HFF-Myc (cell line): ENCODE measurements at regions not wholly inside any gene's neighbourhood (a gene's known extent, or its start where the extent isn't known, plus 50 kb on each side); places are given as distances from the start of the nearest gene placed in this dataset.

ENCODE experiments used
- DNase-seq: peaks from one replicate; pipeline ENCODE4 v3.0.0-alpha.2; 2011; ENCODE audit warnings: low read depth; ENCODE audit errors: extremely low read depth
- H3K4me3 ChIP-seq: replicated peaks from 2 replicates; pipeline ENCODE4 v1.5.1; 2011; ENCODE audit warnings: low read depth, mild to moderate bottlenecking, control low read depth, low read length
- TF ChIP-seq, protein P1 (sequence below): IDR thresholded peaks from 2 replicates; pipeline ENCODE4 v1.5.1; 2012; ENCODE audit warnings: mild to moderate bottlenecking, low read depth, low read length, control low read depth; ENCODE audit errors: missing control alignments

DNA sequence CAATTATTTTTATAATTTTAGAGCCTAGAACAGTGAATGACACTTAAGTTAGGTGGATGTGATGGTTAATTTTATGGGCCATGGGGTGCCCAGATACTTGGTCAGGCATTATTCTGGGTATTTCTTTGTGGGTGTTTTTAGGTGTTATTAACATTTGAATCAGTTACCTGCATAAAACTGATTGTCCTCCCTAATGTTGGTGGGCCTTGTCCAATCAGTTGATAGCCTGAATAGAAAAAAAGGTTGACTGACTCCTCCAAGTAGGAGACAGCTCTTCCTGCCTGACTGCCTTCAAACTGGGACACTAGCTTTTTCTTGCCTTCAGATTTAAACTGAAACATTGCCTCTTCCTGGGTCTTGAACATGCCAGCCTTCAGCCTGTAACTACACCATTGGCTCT lies 312.9 kb upstream of the FIGN start:
- no peak for DNase-seq
- TF ChIP-seq, protein P1, sequence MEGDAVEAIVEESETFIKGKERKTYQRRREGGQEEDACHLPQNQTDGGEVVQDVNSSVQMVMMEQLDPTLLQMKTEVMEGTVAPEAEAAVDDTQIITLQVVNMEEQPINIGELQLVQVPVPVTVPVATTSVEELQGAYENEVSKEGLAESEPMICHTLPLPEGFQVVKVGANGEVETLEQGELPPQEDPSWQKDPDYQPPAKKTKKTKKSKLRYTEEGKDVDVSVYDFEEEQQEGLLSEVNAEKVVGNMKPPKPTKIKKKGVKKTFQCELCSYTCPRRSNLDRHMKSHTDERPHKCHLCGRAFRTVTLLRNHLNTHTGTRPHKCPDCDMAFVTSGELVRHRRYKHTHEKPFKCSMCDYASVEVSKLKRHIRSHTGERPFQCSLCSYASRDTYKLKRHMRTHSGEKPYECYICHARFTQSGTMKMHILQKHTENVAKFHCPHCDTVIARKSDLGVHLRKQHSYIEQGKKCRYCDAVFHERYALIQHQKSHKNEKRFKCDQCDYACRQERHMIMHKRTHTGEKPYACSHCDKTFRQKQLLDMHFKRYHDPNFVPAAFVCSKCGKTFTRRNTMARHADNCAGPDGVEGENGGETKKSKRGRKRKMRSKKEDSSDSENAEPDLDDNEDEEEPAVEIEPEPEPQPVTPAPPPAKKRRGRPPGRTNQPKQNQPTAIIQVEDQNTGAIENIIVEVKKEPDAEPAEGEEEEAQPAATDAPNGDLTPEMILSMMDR: no peak
- no peak overlapping the region for H3K4me3 ChIP-seq

DNA sequence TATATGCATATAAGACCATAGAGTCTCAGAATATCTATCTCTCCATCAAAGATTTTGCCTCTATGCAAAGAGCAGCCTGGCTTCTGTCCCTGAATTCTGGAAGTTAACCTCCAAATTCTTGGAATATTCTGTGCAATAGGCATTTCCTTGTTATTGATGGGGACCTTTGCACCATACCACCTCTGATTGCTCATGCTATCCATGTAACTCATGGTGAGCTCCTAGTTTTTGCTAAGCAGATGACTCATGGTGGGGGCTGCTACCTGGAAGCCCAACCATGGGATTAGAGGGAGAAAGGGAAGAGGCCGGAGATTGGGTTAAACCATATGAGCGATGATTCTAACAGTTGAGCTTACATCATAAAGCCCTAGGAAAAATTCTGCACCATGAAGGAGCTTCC lies 310.2 kb upstream of the FIGN start:
- DNase-seq: no peak
- H3K4me3 ChIP-seq: no peak overlapping the region
- TF ChIP-seq, protein P1: no peak

DNA sequence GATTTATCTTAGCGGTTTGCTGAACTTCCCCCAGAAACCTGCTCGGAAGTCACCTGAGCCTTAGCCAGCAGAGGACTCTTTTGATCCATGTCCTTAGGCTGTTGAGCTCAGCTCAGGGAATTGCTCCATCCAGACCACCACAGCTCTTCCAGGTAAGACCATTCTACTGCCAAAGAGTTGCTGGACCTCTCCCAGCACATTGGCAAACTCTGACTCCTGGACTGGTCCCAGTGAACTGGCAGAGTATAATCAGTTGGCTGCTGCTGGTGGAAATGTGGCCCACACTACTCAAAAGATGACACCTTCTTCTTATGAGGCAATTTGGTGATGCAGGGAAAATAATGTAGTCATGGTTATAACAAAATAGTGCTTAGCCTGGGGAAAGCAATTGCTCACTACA lies 308.8 kb upstream of the FIGN start:
- no peak for DNase-seq
- no peak overlapping the region for H3K4me3 ChIP-seq
- TF ChIP-seq, protein P1: no peak

DNA sequence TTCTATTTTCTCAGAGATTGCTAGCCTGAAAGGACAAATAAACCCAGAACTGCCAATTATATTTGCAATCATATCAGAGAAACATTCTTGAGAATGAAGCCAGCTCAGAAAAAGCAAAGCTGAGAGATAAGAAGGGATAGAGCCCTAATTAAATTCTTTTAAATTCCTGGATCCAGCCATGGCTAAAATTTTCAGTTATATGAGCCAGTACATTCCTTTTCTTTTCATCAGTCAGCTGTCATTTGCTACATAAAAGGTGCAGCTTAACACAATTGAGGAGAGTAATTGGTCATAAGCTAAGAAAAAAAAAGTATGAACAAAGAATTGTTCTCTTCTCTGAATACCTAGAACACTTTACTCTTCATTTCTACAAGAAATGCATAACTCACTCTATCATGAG lies 303.5 kb upstream of the FIGN start:
- no peak for DNase-seq
- H3K4me3 ChIP-seq: no peak overlapping the region
- TF ChIP-seq, protein P1: no peak

DNA sequence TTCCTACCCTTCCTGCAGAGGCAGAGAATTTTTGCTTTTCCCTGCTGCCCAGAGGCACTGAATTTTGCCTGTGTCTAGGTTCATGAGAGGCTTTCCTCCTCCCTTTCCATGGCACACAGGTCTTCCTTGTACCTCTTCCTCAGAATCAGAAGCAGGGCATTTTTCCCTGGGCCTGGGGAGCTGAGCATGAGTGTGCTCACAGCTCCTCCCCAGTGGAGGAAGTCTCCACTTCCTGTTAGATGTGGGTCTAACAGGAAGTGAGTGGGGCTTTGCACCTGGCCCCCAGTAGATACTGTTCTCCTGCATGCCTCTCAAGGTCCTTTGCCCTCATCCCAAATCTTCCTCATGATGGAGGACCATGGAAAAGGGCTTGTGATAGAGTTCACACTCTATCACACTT lies 297.2 kb upstream of the FIGN start:
- TF ChIP-seq, protein P1: no peak
- DNase-seq: no peak
- no peak overlapping the region for H3K4me3 ChIP-seq

DNA sequence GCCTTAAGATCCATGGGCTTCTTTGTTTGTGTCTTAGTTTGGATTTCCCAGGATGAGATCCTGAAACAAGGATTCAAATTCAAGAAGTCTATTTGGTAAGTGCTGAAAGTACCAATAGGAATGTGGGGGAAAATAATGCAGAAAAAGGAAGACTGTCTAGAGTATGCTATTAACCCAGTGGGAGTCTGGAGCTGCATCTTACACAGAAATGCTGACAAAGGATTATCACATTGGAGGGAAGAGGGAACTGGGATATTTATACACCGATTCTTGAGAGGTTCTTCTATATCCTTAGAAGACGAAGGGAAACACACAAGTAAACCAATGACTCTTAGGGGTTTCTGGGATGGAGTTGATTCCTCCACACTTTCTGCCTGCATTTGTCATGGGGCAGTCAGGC lies 294.8 kb upstream of the FIGN start:
- no peak for DNase-seq
- TF ChIP-seq, protein P1: no peak
- H3K4me3 ChIP-seq: no peak overlapping the region

DNA sequence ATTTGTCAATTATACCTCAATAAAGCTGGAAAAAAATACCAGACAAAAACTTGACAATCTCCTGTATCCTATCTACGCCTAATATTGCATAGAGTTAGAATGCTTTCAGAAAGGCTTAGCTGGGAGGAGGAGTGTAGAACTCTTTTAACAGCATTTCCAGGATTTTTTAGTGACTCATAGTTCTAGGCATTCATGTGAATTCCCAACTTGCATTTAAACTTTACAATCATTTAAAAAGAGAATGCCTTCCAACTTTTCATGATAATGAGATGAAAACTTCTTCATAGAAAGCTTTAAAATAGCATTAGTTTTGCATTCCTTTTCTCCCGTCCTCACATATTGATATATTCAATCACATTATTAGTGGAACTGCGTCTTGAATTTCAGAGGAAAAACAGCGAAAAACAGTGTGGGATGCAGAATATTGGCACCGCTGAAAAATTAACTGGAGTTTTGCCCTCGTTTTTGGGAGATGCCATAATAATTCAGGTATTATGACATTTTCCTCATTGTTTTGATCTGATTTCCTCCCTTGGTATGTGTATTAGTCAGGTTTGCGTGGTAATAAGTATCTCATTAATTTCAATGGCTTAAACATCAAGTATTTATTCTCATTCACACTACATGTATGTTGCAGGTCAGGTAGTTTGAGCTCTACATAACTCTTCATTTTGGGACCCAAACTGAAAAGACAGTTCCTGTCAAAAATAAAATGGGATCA lies 293.2 kb upstream of the FIGN start:
- DNase-seq: no peak
- TF ChIP-seq, protein P1: no peak

More for the DNA sequence above, 293.2 kb upstream of the FIGN start:
- no peak overlapping the region for H3K4me3 ChIP-seq
